ENCODE measurements at regions not wholly inside any gene's neighbourhood (a gene's known extent, or its start where the extent isn't known, plus 50 kb on each side); places are given as distances from the start of the nearest gene placed in this dataset.

- CTCF ChIA-PET = interaction anchor here (1.5 kb wide), 2 partner anchors 23 to 187 kb away, joined by 3 to 7 read pairs; no protein-coding TSS in a partner anchor
These were observed 87.7 kb downstream of the DHRS2 start for GRCh38 chr14:23723911-23724310.

GRCh38 chr14:23725528-23725927 is 89.4 kb downstream of the DHRS2 start:
- ChIA-PET POLR2A (no interaction called here), CTCF (interaction anchor here (1.5 kb wide), 1 partner anchor 186 kb away, joined by 7 read pairs; no protein-coding TSS in a partner anchor)
- no peak for TF ChIP-seq CTCF (IDR thresholded peaks at IDR 0.05; ENCODE audit: control extremely low read depth, extremely low read depth, low read depth, missing control alignments)
- no peak for DNase-seq (ENCODE audit: extremely low spot score)

More at GRCh38 chr14:23723911-23724310, 87.7 kb downstream of the DHRS2 start:
- no peak for TF ChIP-seq CTCF (IDR thresholded peaks at IDR 0.05; ENCODE audit: control extremely low read depth, extremely low read depth, low read depth, missing control alignments)
- no peak for DNase-seq (ENCODE audit: extremely low spot score)
- POLR2A ChIA-PET = no interaction called here

- POLR2A ChIA-PET = no interaction called here
- CTCF ChIA-PET = interaction anchor here (0.9 to 1.4 kb wide), 8 partner anchors 60 to 205 kb away, joined by 3 to 7 read pairs (median 4); no protein-coding TSS in a partner anchor
- no peak for TF ChIP-seq CTCF (IDR thresholded peaks at IDR 0.05; ENCODE audit: control extremely low read depth, extremely low read depth, low read depth, missing control alignments)
These were observed 90.0 kb downstream of the DHRS2 start for GRCh38 chr14:23725980-23726710.

GRCh38 chr14:23727566-23728335 is 91.6 kb downstream of the DHRS2 start:
- peak; percentile 43 for DNase-seq (ENCODE audit: extremely low spot score)
- TF ChIP-seq CTCF (IDR thresholded peaks at IDR 0.05; ENCODE audit: control extremely low read depth, extremely low read depth, low read depth, missing control alignments) = no peak
- ChIA-PET POLR2A (no interaction called here), CTCF (interaction anchor here (1.1 to 1.4 kb wide), 4 partner anchors 69 to 203 kb away, joined by 3 to 7 read pairs (median 4); no protein-coding TSS in a partner anchor)

More at GRCh38 chr14:23725980-23726710, 90.0 kb downstream of the DHRS2 start:
- DNase-seq (ENCODE audit: extremely low spot score) = no peak

GRCh38 chr14:23728791-23729190 is 92.6 kb downstream of the DHRS2 start:
- CTCF ChIA-PET = interaction anchor here (0.9 to 1.6 kb wide), 3 partner anchors 35 to 202 kb away, joined by 3 to 4 read pairs (median 4); no protein-coding TSS in a partner anchor
- DNase-seq (ENCODE audit: extremely low spot score) = no peak
- TF ChIP-seq CTCF (IDR thresholded peaks at IDR 0.05; ENCODE audit: control extremely low read depth, extremely low read depth, low read depth, missing control alignments) = no peak
- POLR2A ChIA-PET = no interaction called here

- CTCF ChIA-PET = interaction anchor here (0.9 to 1.6 kb wide), 4 partner anchors 36 to 201 kb away, joined by 3 to 4 read pairs (median 4); no protein-coding TSS in a partner anchor
- POLR2A ChIA-PET = no interaction called here
- no peak for DNase-seq (ENCODE audit: extremely low spot score)
- TF ChIP-seq CTCF (IDR thresholded peaks at IDR 0.05; ENCODE audit: control extremely low read depth, extremely low read depth, low read depth, missing control alignments) = no peak
These were observed 93.7 kb downstream of the DHRS2 start for GRCh38 chr14:23729720-23730387.

Data from GM10248 (cell line).